Stomach (tissue), 4 donors: ENCODE measurements at regions not wholly inside any gene's neighbourhood (a gene's known extent, or its start where the extent isn't known, plus 50 kb on each side); places are given as distances from the start of the nearest gene placed in this dataset.

Source experiments
- EP300 ChIP-seq: sonication (generic); formaldehyde crosslinking; IDR thresholded peaks from one replicate; pipeline ENCODE4 v1.6.1; 2017; ENCODE audit warnings: antibody characterized with exemption
- POLR2A ChIP-seq, 4 donors: fragments of 450-650 bp; IDR thresholded peaks; one replicate each; pipeline ENCODE4 v1.6.1; 2016; ENCODE audit warnings: antibody characterized with exemption in 4 of 4, control low read depth in 2 of 4, mild to moderate bottlenecking in 1 of 4, moderate library complexity in 1 of 4
- TF ChIP-seq, protein P1 (sequence below), 7 experiments: fragments of 450-650 bp in 4 of 7; fragments of 200-600 bp in 3 of 7; sonication (generic) in 3 of 7; IDR thresholded peaks; one replicate each; pipeline ENCODE4 v1.5.1; 2016 to 2019; ENCODE audit warnings: antibody characterized with exemption in 7 of 7, control low read depth in 2 of 7, mild to moderate bottlenecking in 1 of 7

- TF ChIP-seq, protein P1, sequence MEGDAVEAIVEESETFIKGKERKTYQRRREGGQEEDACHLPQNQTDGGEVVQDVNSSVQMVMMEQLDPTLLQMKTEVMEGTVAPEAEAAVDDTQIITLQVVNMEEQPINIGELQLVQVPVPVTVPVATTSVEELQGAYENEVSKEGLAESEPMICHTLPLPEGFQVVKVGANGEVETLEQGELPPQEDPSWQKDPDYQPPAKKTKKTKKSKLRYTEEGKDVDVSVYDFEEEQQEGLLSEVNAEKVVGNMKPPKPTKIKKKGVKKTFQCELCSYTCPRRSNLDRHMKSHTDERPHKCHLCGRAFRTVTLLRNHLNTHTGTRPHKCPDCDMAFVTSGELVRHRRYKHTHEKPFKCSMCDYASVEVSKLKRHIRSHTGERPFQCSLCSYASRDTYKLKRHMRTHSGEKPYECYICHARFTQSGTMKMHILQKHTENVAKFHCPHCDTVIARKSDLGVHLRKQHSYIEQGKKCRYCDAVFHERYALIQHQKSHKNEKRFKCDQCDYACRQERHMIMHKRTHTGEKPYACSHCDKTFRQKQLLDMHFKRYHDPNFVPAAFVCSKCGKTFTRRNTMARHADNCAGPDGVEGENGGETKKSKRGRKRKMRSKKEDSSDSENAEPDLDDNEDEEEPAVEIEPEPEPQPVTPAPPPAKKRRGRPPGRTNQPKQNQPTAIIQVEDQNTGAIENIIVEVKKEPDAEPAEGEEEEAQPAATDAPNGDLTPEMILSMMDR (IDR thresholded peaks at IDR 0.05): no peak
- TF ChIP-seq POLR2A (IDR thresholded peaks at IDR 0.05) (no peak), EP300 (no peak)
These were observed 451.4 kb downstream of the WDR72 start for GRCh38 chr15:53307952-53308624.
